HEK293 (cell line): ENCODE measurements at regions not wholly inside any gene's neighbourhood (a gene's known extent, or its start where the extent isn't known, plus 50 kb on each side); places are given as distances from the start of the nearest gene placed in this dataset.
"Not testable (repeated sequence)": the region's sequence is repeated elsewhere in the genome, so short reads cannot be mapped to it uniquely, and the experiment has no call there.

Experiments used
- CTCF ChIA-PET: fragments of 350-600 bp; formaldehyde crosslinking; extraction: SDS; loops from one replicate; lab custom pipeline; 2021; ENCODE audit warnings: antibody characterized with exemption; lab: Yijun Ruan, JAX
- POLR2A ChIA-PET: fragments of 300-600 bp; formaldehyde crosslinking; extraction: SDS; loops from one replicate; lab custom pipeline; 2020; ENCODE audit warnings: antibody characterized with exemption, inconsistent platforms; lab: Yijun Ruan, JAX
- H3K27ac ChIP-seq: fragments of 200-500 bp; sonication (Bioruptor generic); 2 replicates; pipeline ENCODE4 v1.5.1; 2014; ENCODE audit warnings: low read depth, low read length, control low read depth, inconsistent platforms; ENCODE audit errors: extremely low read depth
- H3K36me3 ChIP-seq, 2 experiments: fragments of 200-500 bp in 1 of 2; sonication (Bioruptor generic) in 1 of 2; 1 replicate in 1 of 2; 2 replicates in 1 of 2; pipeline ENCODE4 v1.5.1; 2014 to 2017; ENCODE audit warnings: inconsistent platforms in 2 of 2, low read length in 2 of 2; ENCODE audit not compliant: control insufficient read depth in 2 of 2, insufficient read depth in 1 of 2
- H3K4me1 ChIP-seq: fragments of 200-500 bp; sonication (Bioruptor generic); 2 replicates; pipeline ENCODE4 v1.5.1; 2014; ENCODE audit warnings: mild to moderate bottlenecking, low read length, inconsistent platforms; ENCODE audit not compliant: control insufficient read depth, insufficient read depth
- H3K4me3 ChIP-seq: 2 replicates; pipeline ENCODE4 v1.5.1; 2011; ENCODE audit warnings: low read depth, mild to moderate bottlenecking, control low read depth, low read length, moderate library complexity
- H3K9me3 ChIP-seq: fragments of 200-500 bp; sonication (Bioruptor generic); 2 replicates; pipeline ENCODE4 v1.5.1; 2014; ENCODE audit warnings: low read depth, low read length, inconsistent platforms; ENCODE audit not compliant: control insufficient read depth, insufficient read depth
- ELK4 ChIP-seq: IDR thresholded peaks from 2 replicates; pipeline ENCODE4 v1.6.1; 2011; ENCODE audit warnings: mild to moderate bottlenecking, low read depth, low read length, borderline replicate concordance
- INSM2 ChIP-seq: fragments of 450-650 bp; formaldehyde crosslinking; IDR thresholded peaks from 2 replicates; pipeline ENCODE4 v1.5.1; 2016; ENCODE audit warnings: missing biosample characterization, missing genetic modification characterization
- PRDM1 ChIP-seq: fragments of 450-650 bp; formaldehyde crosslinking; IDR thresholded peaks from 2 replicates; pipeline ENCODE4; 2016; ENCODE audit warnings: missing biosample characterization, missing genetic modification characterization
- PRDM6 ChIP-seq: fragments of 450-650 bp; formaldehyde crosslinking; IDR thresholded peaks from 2 replicates; pipeline ENCODE4 v1.5.1; 2017; ENCODE audit warnings: missing biosample characterization, missing genetic modification characterization
- ZFP37 ChIP-seq: fragments of 450-650 bp; formaldehyde crosslinking; IDR thresholded peaks from 2 replicates; pipeline ENCODE4 v1.5.1; 2016; ENCODE audit warnings: missing biosample characterization, missing genetic modification characterization
- ZNF211 ChIP-seq: fragments of 450-650 bp; formaldehyde crosslinking; IDR thresholded peaks from 2 replicates; pipeline ENCODE4 v1.5.1; 2016; ENCODE audit warnings: low read depth, missing biosample characterization, missing genetic modification characterization
- ZNF214 ChIP-seq: fragments of 450-650 bp; formaldehyde crosslinking; IDR thresholded peaks from 2 replicates; pipeline ENCODE4 v1.5.1; 2017; ENCODE audit warnings: missing biosample characterization, mild to moderate bottlenecking, missing genetic modification characterization, borderline replicate concordance
- ZNF280C ChIP-seq: fragments of 450-650 bp; formaldehyde crosslinking; IDR thresholded peaks from 2 replicates; pipeline ENCODE4 v1.5.1; 2016; ENCODE audit warnings: missing biosample characterization, missing genetic modification characterization
- ZNF311 ChIP-seq: fragments of 450-650 bp; formaldehyde crosslinking; IDR thresholded peaks from 2 replicates; pipeline ENCODE4 v1.5.1; 2017; ENCODE audit warnings: missing biosample characterization, missing genetic modification characterization, borderline replicate concordance
- ZNF514 ChIP-seq: fragments of 450-650 bp; formaldehyde crosslinking; IDR thresholded peaks from 2 replicates; pipeline ENCODE4 v1.5.1; 2016; ENCODE audit warnings: missing biosample characterization, missing genetic modification characterization
- ZNF792 ChIP-seq: fragments of 450-650 bp; formaldehyde crosslinking; IDR thresholded peaks from 2 replicates; pipeline ENCODE4 v1.5.1; 2016; ENCODE audit warnings: missing biosample characterization, missing genetic modification characterization
- ZSCAN5A ChIP-seq: fragments of 450-650 bp; formaldehyde crosslinking; IDR thresholded peaks from 2 replicates; pipeline ENCODE4 v1.5.1; 2016; ENCODE audit warnings: missing biosample characterization, missing genetic modification characterization
- TF ChIP-seq, protein P1 (sequence below): fragments of 450-650 bp; formaldehyde crosslinking; IDR thresholded peaks from 2 replicates; pipeline ENCODE4 v1.5.1; 2016; ENCODE audit warnings: missing biosample characterization, missing genetic modification characterization

- no peak for TF ChIP-seq ZNF311
- no peak for TF ChIP-seq ZNF214 (tag by site-specific recombination)
- no peak for TF ChIP-seq ZNF792 (tag by site-specific recombination)
- TF ChIP-seq, protein P1, sequence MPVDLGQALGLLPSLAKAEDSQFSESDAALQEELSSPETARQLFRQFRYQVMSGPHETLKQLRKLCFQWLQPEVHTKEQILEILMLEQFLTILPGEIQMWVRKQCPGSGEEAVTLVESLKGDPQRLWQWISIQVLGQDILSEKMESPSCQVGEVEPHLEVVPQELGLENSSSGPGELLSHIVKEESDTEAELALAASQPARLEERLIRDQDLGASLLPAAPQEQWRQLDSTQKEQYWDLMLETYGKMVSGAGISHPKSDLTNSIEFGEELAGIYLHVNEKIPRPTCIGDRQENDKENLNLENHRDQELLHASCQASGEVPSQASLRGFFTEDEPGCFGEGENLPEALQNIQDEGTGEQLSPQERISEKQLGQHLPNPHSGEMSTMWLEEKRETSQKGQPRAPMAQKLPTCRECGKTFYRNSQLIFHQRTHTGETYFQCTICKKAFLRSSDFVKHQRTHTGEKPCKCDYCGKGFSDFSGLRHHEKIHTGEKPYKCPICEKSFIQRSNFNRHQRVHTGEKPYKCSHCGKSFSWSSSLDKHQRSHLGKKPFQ (tag by site-specific recombination) = no peak
- TF ChIP-seq, all 188 proteins: peak for 0
Observed at GRCh38 chr11:11718511-11718910, 96.7 kb upstream of the GALNT18 start (continued).

GRCh38 chr11:11717064-11717725 lies 95.4 kb upstream of the GALNT18 start:
- ChIA-PET CTCF (interaction anchor here (1.5 kb wide), 1 partner anchor 70 kb away, joined by 4 read pairs; no protein-coding TSS in a partner anchor), POLR2A (no interaction called here)
- H3K4me3 ChIP-seq = no peak overlapping the region
- TF ChIP-seq ELK4 = no peak
- TF ChIP-seq ZNF792 (tag by site-specific recombination) = no peak
- TF ChIP-seq ZNF211 (tag by site-specific recombination) = no peak
- TF ChIP-seq PRDM6 (tag by site-specific recombination) = no peak
- TF ChIP-seq ZSCAN5A (tag by site-specific recombination) = no peak
- no peak for TF ChIP-seq ZNF514
- no peak for TF ChIP-seq ZFP37
- TF ChIP-seq INSM2 (tag by site-specific recombination) = no peak
- TF ChIP-seq ZNF280C (tag by site-specific recombination) = no peak
- no peak for TF ChIP-seq PRDM1 (tag by site-specific recombination)
- no peak overlapping the region for H3K27ac ChIP-seq
- no peaks in the 10 kb centered on the region for H3K36me3 ChIP-seq
- no peaks in the 10 kb centered on the region for H3K9me3 ChIP-seq
- H3K4me1 ChIP-seq = no peaks in the 10 kb centered on the region

GRCh38 chr11:11715075-11715474 lies 93.3 kb upstream of the GALNT18 start:
- H3K4me1 ChIP-seq, H3K27ac ChIP-seq, CTCF ChIA-PET, H3K9me3 ChIP-seq, H3K4me3 ChIP-seq, POLR2A ChIA-PET, H3K36me3 ChIP-seq: not testable (repeated sequence)
